ENCODE measurements at regions not wholly inside any gene's neighbourhood (a gene's known extent, or its start where the extent isn't known, plus 50 kb on each side); places are given as distances from the start of the nearest gene placed in this dataset.
A peak's percentile ranks its signal among the peaks of the same experiment; 100 is the strongest.
"Not testable (repeated sequence)": the region's sequence is repeated elsewhere in the genome, so short reads cannot be mapped to it uniquely, and the experiment has no call there.

DNA sequence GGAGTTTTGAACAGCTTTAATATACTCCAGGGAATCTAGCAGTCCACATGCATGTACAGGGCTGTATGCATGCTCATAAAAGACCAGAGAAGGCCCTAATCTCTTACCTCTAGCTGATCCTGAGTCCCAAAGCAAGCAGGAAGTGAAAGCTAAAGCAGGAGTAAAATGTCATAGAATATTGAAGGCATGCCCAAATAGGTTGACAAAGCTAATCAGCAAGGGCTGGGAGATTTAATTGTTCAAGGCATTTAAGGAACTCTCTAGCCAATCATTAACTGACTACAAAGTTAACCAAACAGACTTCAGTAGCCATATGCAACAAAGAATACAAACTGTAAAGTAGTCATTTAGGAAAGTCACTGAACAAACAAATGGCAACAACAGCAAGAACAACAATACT is 85.8 kb upstream of the KBTBD8 start:
- no peak for DNase-seq (ENCODE audit: low read depth in 1 of 2, low spot score in 1 of 2)

DNA sequence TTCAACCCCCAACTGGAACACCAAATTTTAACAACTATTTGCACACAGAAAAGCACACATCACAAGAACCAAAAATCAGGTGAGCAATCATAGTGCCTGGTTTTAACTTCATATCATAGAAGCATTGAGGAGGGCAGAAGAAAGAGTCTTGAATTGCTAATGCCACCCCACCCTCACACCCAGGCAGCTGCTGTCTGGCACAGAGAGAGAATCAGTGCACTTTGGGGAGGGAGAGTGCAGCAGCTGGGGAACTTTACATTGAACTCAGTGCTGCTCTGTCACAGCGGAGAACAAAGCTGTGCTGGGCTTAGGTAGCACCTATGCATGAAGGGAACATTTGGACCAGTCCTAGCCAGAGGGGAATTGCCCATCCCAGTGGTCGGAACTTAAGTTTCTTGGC is 76.0 kb upstream of the KBTBD8 start:
- no peak for DNase-seq (ENCODE audit: low read depth in 1 of 2, low spot score in 1 of 2)

DNA sequence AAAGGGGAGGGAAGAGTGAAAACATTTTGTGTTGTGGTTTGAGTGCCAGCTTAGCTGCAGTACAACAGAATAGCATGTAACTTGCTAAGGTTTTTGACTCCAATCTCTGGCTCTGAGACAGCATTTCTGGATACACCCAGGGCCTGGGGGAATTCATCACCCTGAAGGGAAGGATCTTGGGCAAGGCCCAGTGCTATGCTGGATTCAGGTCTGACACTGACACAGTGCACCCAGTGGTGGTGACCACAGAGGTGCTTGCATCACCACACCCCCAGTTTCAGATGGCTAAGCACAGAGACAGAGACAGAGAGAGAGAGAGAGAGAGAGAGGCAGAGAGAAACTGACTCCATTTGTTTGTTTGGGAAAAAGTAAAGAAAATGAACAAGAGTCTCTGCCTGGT is 74.1 kb upstream of the KBTBD8 start:
- no peak for DNase-seq (ENCODE audit: low read depth in 1 of 2, low spot score in 1 of 2)

DNA sequence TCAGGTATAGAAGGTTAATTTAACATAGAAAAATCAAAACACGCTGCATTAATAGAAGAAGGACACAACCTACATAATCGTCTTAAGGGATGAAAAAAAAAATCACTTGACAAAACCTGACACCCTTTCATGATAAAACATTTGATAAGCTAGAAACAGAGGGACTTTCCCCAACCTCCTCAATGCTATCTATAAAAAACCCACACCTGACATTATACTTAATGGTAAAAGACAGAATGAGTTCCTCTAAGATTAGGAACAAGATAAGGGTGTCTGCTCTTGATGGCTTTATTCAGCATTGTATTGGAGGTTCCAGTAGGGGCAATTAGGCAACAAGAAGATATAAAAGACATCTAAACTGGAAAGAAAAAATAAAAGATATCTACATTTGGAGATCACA is 69.9 kb upstream of the KBTBD8 start:
- DNase-seq (ENCODE audit: low read depth in 1 of 2, low spot score in 1 of 2): no peak

DNA sequence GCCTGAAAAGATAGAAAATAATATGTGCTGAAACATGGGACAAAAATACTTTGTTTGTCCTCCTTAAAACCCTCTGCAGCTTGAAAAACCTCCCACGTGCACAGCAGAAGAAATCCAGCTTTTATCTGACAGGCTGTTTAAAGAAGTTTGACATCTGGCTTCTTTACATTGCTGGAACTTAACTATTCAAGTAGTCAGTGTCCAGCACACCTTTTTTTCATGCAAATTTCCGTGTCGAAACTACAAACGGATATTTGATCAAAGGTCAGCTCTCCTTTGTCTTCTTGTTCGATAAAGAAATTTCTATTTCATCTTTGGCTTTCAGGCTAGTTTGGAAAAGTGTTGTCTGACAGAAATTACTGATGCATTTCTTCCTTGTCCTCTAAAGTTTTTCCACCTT is 66.8 kb upstream of the KBTBD8 start:
- no peak for DNase-seq (ENCODE audit: low read depth in 1 of 2, low spot score in 1 of 2)

DNA sequence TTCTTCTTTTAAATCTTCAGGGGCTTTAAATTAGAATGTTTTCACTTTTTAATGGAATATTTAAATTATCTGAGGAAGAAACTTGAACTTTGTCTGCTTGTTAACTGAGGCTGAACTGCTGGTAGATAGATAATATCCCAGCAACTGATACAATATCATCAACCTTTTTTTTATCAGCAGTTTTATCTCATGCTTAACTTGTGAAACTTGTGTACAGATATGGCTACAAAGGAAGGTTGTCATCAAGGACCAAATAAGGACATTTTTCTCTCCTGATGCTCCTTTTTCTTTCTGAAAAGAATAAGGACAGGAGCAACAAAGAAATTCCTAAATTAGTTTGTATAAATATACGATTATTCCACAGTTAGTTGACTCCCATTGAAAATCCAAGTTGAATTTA is 66.4 kb upstream of the KBTBD8 start:
- DNase-seq (ENCODE audit: low read depth in 1 of 2, low spot score in 1 of 2): no peak

DNA sequence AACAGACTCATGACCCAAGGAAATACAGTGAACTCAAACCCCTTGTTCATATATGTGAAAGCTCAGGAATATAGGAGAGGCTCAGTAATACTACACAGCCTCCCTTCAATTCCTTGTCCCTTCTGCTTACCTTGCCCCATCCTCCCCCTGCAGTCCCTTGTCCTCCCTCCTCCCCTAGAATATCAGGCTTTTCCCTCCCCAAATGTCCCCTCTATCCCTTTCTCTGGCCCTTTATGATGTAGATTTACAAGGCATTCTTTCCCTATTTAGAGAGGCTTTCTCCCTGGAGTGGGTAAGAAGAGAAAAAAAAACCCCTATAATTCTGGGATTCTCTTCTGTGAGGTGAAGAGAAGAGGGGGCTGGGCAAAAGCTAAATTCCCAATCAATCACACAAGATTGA is 64.9 kb upstream of the KBTBD8 start:
- DNase-seq (ENCODE audit: low read depth in 1 of 2, low spot score in 1 of 2): no peak

DNA sequence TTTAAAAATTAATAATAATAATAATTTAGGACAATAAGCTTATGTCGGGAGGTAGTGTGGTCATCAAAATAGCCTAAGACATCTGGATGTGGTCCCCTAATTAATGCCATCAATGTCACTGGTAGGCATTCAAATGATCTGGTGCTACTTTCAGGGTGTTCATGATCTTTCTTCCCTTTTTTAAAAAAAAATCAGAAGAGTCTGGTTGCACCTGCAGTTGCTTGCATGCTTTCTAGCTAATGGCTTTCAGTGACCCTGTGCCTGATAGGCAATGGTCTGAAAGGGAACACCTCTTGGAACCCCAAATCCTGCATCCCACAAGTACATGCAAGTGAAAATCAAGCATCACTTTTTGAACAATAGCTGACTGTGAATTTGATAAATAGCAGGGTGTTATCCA is 64.1 kb upstream of the KBTBD8 start:
- DNase-seq (ENCODE audit: low read depth in 1 of 2, low spot score in 1 of 2): no peak

DNA sequence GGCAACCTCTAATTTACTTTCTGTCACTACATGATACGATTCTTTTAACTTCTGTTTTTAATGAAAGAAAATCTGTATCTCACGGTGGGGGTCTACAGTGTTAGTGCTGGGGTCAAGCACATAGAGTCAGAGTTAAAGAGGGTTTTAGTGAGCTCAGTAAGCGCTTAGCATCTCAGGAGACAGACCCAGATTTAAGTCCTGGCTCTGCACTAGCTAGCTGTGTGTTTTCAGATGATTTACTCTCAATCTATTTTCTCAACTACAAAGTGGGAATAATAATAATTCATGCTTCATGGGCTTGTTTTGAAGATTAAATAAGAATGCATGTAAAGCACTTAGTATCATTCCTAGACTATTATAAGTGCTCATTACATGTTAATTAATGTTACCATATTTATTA is 63.4 kb upstream of the KBTBD8 start:
- DNase-seq (ENCODE audit: low read depth in 1 of 2, low spot score in 1 of 2): no peak

DNA sequence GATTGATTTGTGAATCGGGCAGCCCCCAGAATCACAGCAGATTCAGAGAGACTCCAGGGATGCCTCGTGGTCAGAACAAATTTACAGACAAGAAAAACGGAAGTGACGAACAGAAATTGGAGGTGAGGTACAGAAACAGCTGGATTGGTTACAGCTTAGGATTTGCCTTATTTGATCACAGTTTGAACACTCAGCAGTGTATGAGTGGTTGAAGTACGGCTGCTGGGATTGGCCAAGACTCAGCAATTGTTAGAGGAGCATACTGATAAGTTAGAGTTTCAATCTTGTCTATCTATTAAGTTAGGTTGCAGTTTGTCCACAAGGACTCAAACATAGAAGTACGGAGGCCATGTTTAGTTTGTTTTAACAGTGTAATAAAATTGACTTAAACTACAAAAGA is 61.1 kb upstream of the KBTBD8 start:
- not testable (repeated sequence) for DNase-seq (ENCODE audit: low read depth in 1 of 2, low spot score in 1 of 2)

DNA sequence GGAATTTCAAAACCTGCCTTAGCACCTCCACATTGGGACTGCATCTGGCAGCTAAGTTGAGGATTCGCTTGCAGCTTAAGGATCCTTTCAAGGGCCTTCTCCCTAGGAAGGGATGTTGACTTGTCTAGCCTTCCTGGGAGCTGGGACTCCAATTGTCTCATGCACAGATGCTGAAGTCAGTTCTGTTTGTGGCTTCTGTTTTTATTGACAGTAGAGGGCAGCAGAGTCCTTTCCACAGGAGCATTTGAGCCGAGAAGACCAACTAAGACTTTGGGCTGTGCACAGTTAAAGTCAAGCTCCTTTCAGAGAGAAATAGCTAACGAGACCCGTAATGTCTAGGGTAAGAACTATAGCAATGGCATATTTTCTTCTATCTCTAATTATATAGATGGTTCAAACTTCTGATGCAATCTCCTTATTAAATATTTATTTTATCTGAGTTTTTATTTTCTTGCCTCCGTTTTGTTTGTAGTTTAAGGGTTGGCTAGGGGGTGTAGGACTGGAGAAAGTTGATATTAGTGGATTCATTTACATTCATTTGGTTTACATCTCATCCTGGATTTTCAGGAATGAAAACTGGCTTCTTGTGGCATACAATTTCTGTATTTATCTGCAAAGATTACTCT is 59.7 kb upstream of the KBTBD8 start:
- DNase-seq (ENCODE audit: low read depth in 1 of 2, low spot score in 1 of 2): peak in 1 of 2 donors; percentile 2

DNA sequence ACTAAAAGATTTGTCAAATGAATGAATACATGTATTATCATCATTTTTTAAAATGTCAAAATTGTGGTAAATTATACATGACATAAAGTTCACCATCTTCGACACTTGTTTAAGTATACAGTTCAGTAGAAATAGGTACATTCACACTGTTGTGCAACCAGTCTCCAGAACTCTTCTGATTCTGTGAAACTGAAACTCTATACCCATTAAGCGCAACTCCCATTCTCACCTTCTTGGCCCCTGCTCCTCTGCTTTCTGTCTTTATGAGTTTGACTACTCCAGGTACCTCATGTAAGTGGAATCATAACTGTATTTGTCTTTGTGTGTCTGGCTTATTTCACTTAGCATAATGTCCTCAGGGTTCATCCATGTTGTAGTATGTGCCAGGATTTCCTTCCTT is 50.1 kb upstream of the KBTBD8 start:
- DNase-seq (ENCODE audit: low read depth in 1 of 2, low spot score in 1 of 2): no peak

All from stimulated activated CD4-positive, alpha-beta T cell treated with anti-CD3 and anti-CD28 coated beads, Interleukin-15, amount 100 ng/mL, for 1 hour (primary cell).